ENCODE measurements at regions not wholly inside any gene's neighbourhood (a gene's known extent, or its start where the extent isn't known, plus 50 kb on each side); places are given as distances from the start of the nearest gene placed in this dataset.

- H3K27ac ChIP-seq = no peak overlapping the region
- ATAC-seq = no peak
- no peaks in the 10 kb centered on the region for H3K36me3 ChIP-seq
- DNase-seq = no peak
- no peaks in the 10 kb centered on the region for H3K27me3 ChIP-seq
- in situ Hi-C loops (cut with MboI; ENCODE audit: low sequenced_read_pairs in 4 of 4) (no loop called here), intact Hi-C loops (cut with DNase I; ENCODE audit: low total_unique reads) (no loop called here)
- no peaks in the 10 kb centered on the region for H3K4me1 ChIP-seq
- H3K4me3 ChIP-seq = no peak overlapping the region
- TF ChIP-seq, protein P1, sequence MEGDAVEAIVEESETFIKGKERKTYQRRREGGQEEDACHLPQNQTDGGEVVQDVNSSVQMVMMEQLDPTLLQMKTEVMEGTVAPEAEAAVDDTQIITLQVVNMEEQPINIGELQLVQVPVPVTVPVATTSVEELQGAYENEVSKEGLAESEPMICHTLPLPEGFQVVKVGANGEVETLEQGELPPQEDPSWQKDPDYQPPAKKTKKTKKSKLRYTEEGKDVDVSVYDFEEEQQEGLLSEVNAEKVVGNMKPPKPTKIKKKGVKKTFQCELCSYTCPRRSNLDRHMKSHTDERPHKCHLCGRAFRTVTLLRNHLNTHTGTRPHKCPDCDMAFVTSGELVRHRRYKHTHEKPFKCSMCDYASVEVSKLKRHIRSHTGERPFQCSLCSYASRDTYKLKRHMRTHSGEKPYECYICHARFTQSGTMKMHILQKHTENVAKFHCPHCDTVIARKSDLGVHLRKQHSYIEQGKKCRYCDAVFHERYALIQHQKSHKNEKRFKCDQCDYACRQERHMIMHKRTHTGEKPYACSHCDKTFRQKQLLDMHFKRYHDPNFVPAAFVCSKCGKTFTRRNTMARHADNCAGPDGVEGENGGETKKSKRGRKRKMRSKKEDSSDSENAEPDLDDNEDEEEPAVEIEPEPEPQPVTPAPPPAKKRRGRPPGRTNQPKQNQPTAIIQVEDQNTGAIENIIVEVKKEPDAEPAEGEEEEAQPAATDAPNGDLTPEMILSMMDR (IDR thresholded peaks at IDR 0.05 in 4 of 5, conservative IDR thresholded peaks at IDR 0.05 in 1 of 5) = no peak
- no peaks in the 10 kb centered on the region for H3K9me3 ChIP-seq
Observed at GRCh38 chr5:112064271-112064701, 307.3 kb upstream of the NREP start.

DNA sequence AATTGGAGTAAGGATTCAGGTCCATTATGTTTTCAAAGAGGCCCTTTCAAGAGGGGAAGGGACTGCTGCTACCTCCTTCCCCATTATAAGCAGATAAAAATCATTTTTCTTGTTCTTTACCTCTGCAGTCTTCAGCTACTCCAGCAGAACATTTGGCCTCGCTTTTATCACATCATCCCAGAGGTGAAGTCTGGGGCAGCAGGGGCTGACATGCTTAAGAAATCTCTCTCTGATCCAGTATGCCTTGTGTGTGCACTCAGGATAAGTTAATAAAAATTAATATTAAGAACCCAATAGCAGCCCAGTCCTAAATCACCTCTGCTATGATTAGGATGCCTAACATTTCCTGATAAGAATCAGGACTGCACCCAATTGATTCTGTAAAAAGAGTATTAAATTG, 306.9 kb upstream of the NREP start:
- ATAC-seq = no peak
- no peak for TF ChIP-seq POLR2A (IDR thresholded peaks at IDR 0.05)
- TF ChIP-seq, protein P1 (IDR thresholded peaks at IDR 0.05 in 4 of 5, conservative IDR thresholded peaks at IDR 0.05 in 1 of 5) = no peak
- H3K36me3 ChIP-seq = no peaks in the 10 kb centered on the region
- no peak overlapping the region for H3K4me3 ChIP-seq
- H3K9me3 ChIP-seq = no peaks in the 10 kb centered on the region
- intact Hi-C loops (cut with DNase I; ENCODE audit: low total_unique reads) = no loop called here
- no peaks in the 10 kb centered on the region for H3K27me3 ChIP-seq
- H3K4me1 ChIP-seq = no peaks in the 10 kb centered on the region
- H3K27ac ChIP-seq = no peak overlapping the region
- in situ Hi-C loops (cut with MboI; ENCODE audit: low sequenced_read_pairs in 4 of 4) = no loop called here
- no peak for DNase-seq

- H3K36me3 ChIP-seq = no peaks in the 10 kb centered on the region
- no peak overlapping the region for H3K27ac ChIP-seq
- H3K4me1 ChIP-seq = no peaks in the 10 kb centered on the region
- in situ Hi-C loops (cut with MboI; ENCODE audit: low sequenced_read_pairs in 4 of 4) (no loop called here), intact Hi-C loops (cut with DNase I; ENCODE audit: low total_unique reads) (no loop called here)
- H3K27me3 ChIP-seq = no peaks in the 10 kb centered on the region
- ATAC-seq (no peak), DNase-seq (no peak)
- TF ChIP-seq POLR2A (IDR thresholded peaks at IDR 0.05) = no peak
- TF ChIP-seq, protein P1 (IDR thresholded peaks at IDR 0.05 in 4 of 5, conservative IDR thresholded peaks at IDR 0.05 in 1 of 5) = no peak
- H3K4me3 ChIP-seq = no peak overlapping the region
- H3K9me3 ChIP-seq = no peaks in the 10 kb centered on the region
Observed at GRCh38 chr5:112063191-112063590, 306.2 kb upstream of the NREP start.

GRCh38 chr5:112062181-112062580, 305.2 kb upstream of the NREP start:
- in situ Hi-C loops (cut with MboI; ENCODE audit: low sequenced_read_pairs in 4 of 4) (no loop called here), intact Hi-C loops (cut with DNase I; ENCODE audit: low total_unique reads) (no loop called here)
- Histone ChIP-seq H3K27ac (no peak overlapping the region), H3K4me3 (no peak overlapping the region), H3K4me1 (no peaks in the 10 kb centered on the region), H3K27me3 (no peaks in the 10 kb centered on the region), H3K36me3 (no peaks in the 10 kb centered on the region), H3K9me3 (no peaks in the 10 kb centered on the region)
- TF ChIP-seq POLR2A (IDR thresholded peaks at IDR 0.05) = no peak
- TF ChIP-seq, protein P1 (IDR thresholded peaks at IDR 0.05 in 4 of 5, conservative IDR thresholded peaks at IDR 0.05 in 1 of 5) = no peak
- ATAC-seq (no peak), DNase-seq (no peak)

DNA sequence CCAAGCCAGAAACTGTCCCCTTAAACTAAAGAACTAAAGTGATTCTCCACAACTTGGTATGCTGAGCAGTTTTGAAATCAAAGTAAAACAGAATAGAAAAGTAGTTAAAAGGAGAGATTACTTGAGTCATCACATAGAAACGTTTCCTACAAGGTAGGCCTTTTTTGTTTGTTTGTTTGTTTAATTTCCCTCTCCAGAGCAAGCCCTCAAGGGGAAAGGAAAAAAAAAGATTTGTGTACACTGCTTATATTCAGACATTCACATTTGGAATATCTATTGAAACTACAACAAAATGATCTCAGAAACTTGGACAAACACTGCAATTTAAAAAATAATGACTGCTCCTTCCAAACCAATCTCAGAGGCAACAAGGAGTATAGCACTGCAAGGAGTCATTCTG, 304.7 kb upstream of the NREP start:
- intact Hi-C loops (cut with DNase I; ENCODE audit: low total_unique reads) = no loop called here
- H3K36me3 ChIP-seq = no peaks in the 10 kb centered on the region
- ATAC-seq = no peak
- no peak for TF ChIP-seq POLR2A (IDR thresholded peaks at IDR 0.05)
- TF ChIP-seq, protein P1 (IDR thresholded peaks at IDR 0.05 in 4 of 5, conservative IDR thresholded peaks at IDR 0.05 in 1 of 5) = no peak
- no peaks in the 10 kb centered on the region for H3K4me1 ChIP-seq
- no peak overlapping the region for H3K27ac ChIP-seq
- no peaks in the 10 kb centered on the region for H3K27me3 ChIP-seq
- H3K9me3 ChIP-seq = no peaks in the 10 kb centered on the region
- DNase-seq = no peak
- no peak overlapping the region for H3K4me3 ChIP-seq
- in situ Hi-C loops (cut with MboI; ENCODE audit: low sequenced_read_pairs in 4 of 4) = no loop called here
